ENCODE measurements at regions not wholly inside any gene's neighbourhood (a gene's known extent, or its start where the extent isn't known, plus 50 kb on each side); places are given as distances from the start of the nearest gene placed in this dataset.

- no peak overlapping the region for H3K4me2 ChIP-seq (ENCODE audit: low read length)
- no peaks in the 10 kb centered on the region for H3F3A ChIP-seq (ENCODE audit: insufficient read depth, low read length, poor library complexity, severe bottlenecking)
- no peak overlapping the region for H3K4me3 ChIP-seq (ENCODE audit: low read length)
- no peaks in the 10 kb centered on the region for H4K20me1 ChIP-seq (ENCODE audit: insufficient read depth)
- TF ChIP-seq MXI1 (conservative IDR thresholded peaks at IDR 0.05; ENCODE audit: poor library complexity, severe bottlenecking): no peak
- no peak for TF ChIP-seq CTCF (IDR thresholded peaks at IDR 0.05; ENCODE audit: poor library complexity, severe bottlenecking)
- peak; percentile 21 for TF ChIP-seq EP300 (conservative IDR thresholded peaks at IDR 0.05; ENCODE audit: poor library complexity, severe bottlenecking)
- no peak for TF ChIP-seq EZH2 (IDR thresholded peaks at IDR 0.05; ENCODE audit: borderline replicate concordance, insufficient read depth, low read length, poor library complexity, severe bottlenecking)
- no peak for TF ChIP-seq TAF1 (IDR thresholded peaks at IDR 0.05; ENCODE audit: low read depth)
- no peak for TF ChIP-seq REST (IDR thresholded peaks at IDR 0.05; ENCODE audit: borderline replicate concordance)
- no peak for TF ChIP-seq RAD21 (conservative IDR thresholded peaks at IDR 0.05)
- no peak for TF ChIP-seq POLR2AphosphoS5 (IDR thresholded peaks at IDR 0.05)
- TF ChIP-seq SMC3 (conservative IDR thresholded peaks at IDR 0.05; ENCODE audit: poor library complexity): no peak
- H3K9me2 ChIP-seq (ENCODE audit: insufficient read depth, low read length): no peaks in the 10 kb centered on the region
- H3K9ac ChIP-seq (ENCODE audit: low read length): no peak overlapping the region
- H3K36me3 ChIP-seq (ENCODE audit: insufficient read depth, low read length): no peaks in the 10 kb centered on the region
- H3K79me2 ChIP-seq (replicated peaks; ENCODE audit: insufficient read depth, low read length): no peaks in the 10 kb centered on the region
- no peaks in the 10 kb centered on the region for H3K27me3 ChIP-seq (ENCODE audit: insufficient read depth, low read depth, low read length)
- H2AFZ ChIP-seq (ENCODE audit: low read depth, low read length): no peak overlapping the region
- no peaks in the 10 kb centered on the region for H3K9me3 ChIP-seq (ENCODE audit: low read length)
- H3K27ac ChIP-seq (ENCODE audit: low read length): no peak overlapping the region
These were observed 326.3 kb downstream of the OSTF1 start for GRCh38 chr9:75414371-75415160.

GRCh38 chr9:75417471-75417870, 329.2 kb downstream of the OSTF1 start:
- H3K36me3 ChIP-seq (ENCODE audit: insufficient read depth, low read length): no peaks in the 10 kb centered on the region
- H3K27ac ChIP-seq (ENCODE audit: low read length): no peak overlapping the region
- no peaks in the 10 kb centered on the region for H3F3A ChIP-seq (ENCODE audit: insufficient read depth, low read length, poor library complexity, severe bottlenecking)
- H4K20me1 ChIP-seq (ENCODE audit: insufficient read depth): no peaks in the 10 kb centered on the region
- no peaks in the 10 kb centered on the region for H3K9me3 ChIP-seq (ENCODE audit: low read length)
- H2AFZ ChIP-seq (ENCODE audit: low read depth, low read length): no peak overlapping the region
- H3K27me3 ChIP-seq (ENCODE audit: insufficient read depth, low read depth, low read length): no peaks in the 10 kb centered on the region
- TF ChIP-seq EZH2 (IDR thresholded peaks at IDR 0.05; ENCODE audit: borderline replicate concordance, insufficient read depth, low read length, poor library complexity, severe bottlenecking) (no peak), REST (IDR thresholded peaks at IDR 0.05; ENCODE audit: borderline replicate concordance) (no peak), POLR2AphosphoS5 (IDR thresholded peaks at IDR 0.05) (no peak), MXI1 (conservative IDR thresholded peaks at IDR 0.05; ENCODE audit: poor library complexity, severe bottlenecking) (no peak), EP300 (conservative IDR thresholded peaks at IDR 0.05; ENCODE audit: poor library complexity, severe bottlenecking) (no peak), RAD21 (conservative IDR thresholded peaks at IDR 0.05) (no peak), SMC3 (conservative IDR thresholded peaks at IDR 0.05; ENCODE audit: poor library complexity) (no peak), TAF1 (IDR thresholded peaks at IDR 0.05; ENCODE audit: low read depth) (no peak), CTCF (IDR thresholded peaks at IDR 0.05; ENCODE audit: poor library complexity, severe bottlenecking) (no peak)
- no peak overlapping the region for H3K4me2 ChIP-seq (ENCODE audit: low read length)
- H3K9ac ChIP-seq (ENCODE audit: low read length): no peak overlapping the region
- H3K9me2 ChIP-seq (ENCODE audit: insufficient read depth, low read length): no peaks in the 10 kb centered on the region
- no peak overlapping the region for H3K4me3 ChIP-seq (ENCODE audit: low read length)
- no peaks in the 10 kb centered on the region for H3K79me2 ChIP-seq (replicated peaks; ENCODE audit: insufficient read depth, low read length)
